IMR-90 (cell line): ENCODE measurements at regions not wholly inside any gene's neighbourhood (a gene's known extent, or its start where the extent isn't known, plus 50 kb on each side); places are given as distances from the start of the nearest gene placed in this dataset.

Source experiments
- ATAC-seq: fragments of 200-7000 bp; cut with Tn5 transposase; 2 replicates; pipeline ENCODE4 v1.9.1; 2020; ENCODE audit warnings: low read depth, mild to moderate bottlenecking, moderate library complexity
- BruUV-seq: library from RNA; stranded (reverse); fragments of 400-500 nt; replicated peaks from 2 replicates; lab custom pipeline; 2021; lab: Mats Ljungman, UMichigan
- CTCF ChIA-PET: fragments of 300-600 bp; formaldehyde crosslinking; extraction: SDS; loops from one replicate; lab custom pipeline; 2021; ENCODE audit warnings: antibody characterized with exemption; lab: Yijun Ruan, JAX
- POLR2A ChIA-PET: fragments of 300-600 bp; sonication (Branson Sonifier 250); formaldehyde crosslinking; loops from one replicate; lab custom pipeline; 2022; ENCODE audit warnings: antibody characterized with exemption; ENCODE audit not compliant: unreplicated experiment; lab: Charles Lee
- DNase-seq: peaks from one replicate; pipeline ENCODE4 v3.0.0; 2013
- H2AFZ ChIP-seq: replicated peaks from 2 replicates; pipeline ENCODE3; 2013; ENCODE audit warnings: low read length, mild to moderate bottlenecking; ENCODE audit not compliant: poor library complexity
- H2AK5ac ChIP-seq: 2 replicates; pipeline ENCODE4 v1.6.1; 2013; ENCODE audit warnings: low read depth, low read length, inconsistent platforms
- H2AK9ac ChIP-seq: replicated peaks from 2 replicates; pipeline ENCODE3; 2013; ENCODE audit warnings: mild to moderate bottlenecking, low read depth, low read length, moderate library complexity; ENCODE audit not compliant: poor library complexity
- H2BK120ac ChIP-seq: 2 replicates; pipeline ENCODE4 v1.6.1; 2013; ENCODE audit warnings: low read depth, low read length, inconsistent platforms
- H2BK15ac ChIP-seq: 3 replicates; pipeline ENCODE4 v1.6.1; 2013; ENCODE audit warnings: low read depth, low read length, inconsistent platforms
- H2BK20ac ChIP-seq: 2 replicates; pipeline ENCODE4 v1.6.1; 2013; ENCODE audit warnings: low read depth, mild to moderate bottlenecking, inconsistent platforms, low read length, moderate library complexity
- H2BK5ac ChIP-seq: 2 replicates; pipeline ENCODE4 v1.6.1; 2013; ENCODE audit warnings: mild to moderate bottlenecking, low read depth, low read length, inconsistent platforms; ENCODE audit not compliant: poor library complexity, severe bottlenecking
- H3K14ac ChIP-seq: replicated peaks from 2 replicates; pipeline ENCODE4 v1.6.1; 2013; ENCODE audit warnings: low read depth, low read length, inconsistent platforms
- H3K18ac ChIP-seq: 2 replicates; pipeline ENCODE4 v1.6.1; 2013; ENCODE audit warnings: low read depth, low read length, control low read depth
- H3K23ac ChIP-seq: 2 replicates; pipeline ENCODE4 v1.6.1; 2013; ENCODE audit warnings: low read depth, low read length, inconsistent platforms
- H3K27ac ChIP-seq: 2 replicates; pipeline ENCODE4 v1.5.1; 2013; ENCODE audit warnings: mild to moderate bottlenecking, control low read depth, low read length; ENCODE audit not compliant: insufficient read depth
- H3K27me3 ChIP-seq: 2 replicates; pipeline ENCODE4 v1.6.1; 2013; ENCODE audit warnings: low read length; ENCODE audit not compliant: control insufficient read depth, insufficient read depth
- H3K36me3 ChIP-seq: 2 replicates; pipeline ENCODE4 v1.6.1; 2013; ENCODE audit warnings: low read length, mixed read lengths; ENCODE audit not compliant: control insufficient read depth, insufficient read depth
- H3K4ac ChIP-seq: 2 replicates; pipeline ENCODE4 v1.6.1; 2013; ENCODE audit warnings: low read depth, low read length, inconsistent platforms
- H3K4me1 ChIP-seq: 2 replicates; pipeline ENCODE4 v1.6.1; 2013; ENCODE audit warnings: low read length, mixed read lengths; ENCODE audit not compliant: control insufficient read depth, insufficient read depth
- H3K4me2 ChIP-seq: 2 replicates; pipeline ENCODE4 v1.6.1; 2013; ENCODE audit warnings: low read depth, mild to moderate bottlenecking, control low read depth, low read length, moderate library complexity
- H3K4me3 ChIP-seq: 2 replicates; pipeline ENCODE4 v1.5.1; 2013; ENCODE audit warnings: low read depth, mild to moderate bottlenecking, control low read depth, low read length, moderate library complexity; ENCODE audit not compliant: insufficient read depth
- H3K56ac ChIP-seq: 2 replicates; pipeline ENCODE4 v1.6.1; 2013; ENCODE audit warnings: low read length, inconsistent platforms; ENCODE audit not compliant: insufficient read depth; ENCODE audit errors: extremely low read depth
- H3K79me1 ChIP-seq, 2 experiments: 2 replicates each; pipeline ENCODE4 v1.6.1; 2013; ENCODE audit warnings: low read length in 2 of 2, inconsistent platforms in 1 of 2, low read depth in 1 of 2
- H3K9ac ChIP-seq: 2 replicates; pipeline ENCODE4 v1.6.1; 2013; ENCODE audit warnings: low read depth, low read length, control low read depth
- H3K9me1 ChIP-seq: 2 replicates; pipeline ENCODE4 v1.6.1; 2013; ENCODE audit warnings: low read length, inconsistent platforms; ENCODE audit not compliant: insufficient read depth
- H3K9me3 ChIP-seq: 2 replicates; pipeline ENCODE4 v1.6.1; 2013; ENCODE audit warnings: low read length; ENCODE audit not compliant: control insufficient read depth, insufficient read depth
- H4K20me1 ChIP-seq: 2 replicates; pipeline ENCODE4 v1.6.1; 2013; ENCODE audit warnings: low read length, inconsistent platforms; ENCODE audit not compliant: insufficient read depth
- H4K5ac ChIP-seq: 2 replicates; pipeline ENCODE4 v1.6.1; 2013; ENCODE audit warnings: mild to moderate bottlenecking, low read depth, low read length, control low read depth
- H4K8ac ChIP-seq, 2 experiments: 2 replicates each; pipeline ENCODE4 v1.6.1; 2013; ENCODE audit warnings: low read depth in 2 of 2, low read length in 2 of 2, control low read depth in 1 of 2, inconsistent platforms in 1 of 2
- H4K91ac ChIP-seq: 2 replicates; pipeline ENCODE4 v1.6.1; 2013; ENCODE audit warnings: low read depth, low read length, inconsistent platforms; ENCODE audit not compliant: insufficient read depth
- CEBPB ChIP-seq: IDR thresholded peaks from 2 replicates; pipeline ENCODE4 v1.6.1; 2012; ENCODE audit warnings: low read depth, low read length, improper control_type of control experiment
- FOS ChIP-seq: fragments of 150-350 bp; IDR thresholded peaks from 2 replicates; pipeline ENCODE4 v1.6.1; 2016; ENCODE audit warnings: low read depth, low read length
- NFE2L2 ChIP-seq: fragments of 150-350 bp; IDR thresholded peaks from 2 replicates; pipeline ENCODE4 v1.6.1; 2016; ENCODE audit warnings: low read depth, mild to moderate bottlenecking, low read length
- WGBS, 2 experiments: methylation state at CpG; one replicate each; pipeline versions ENCODE4 v1.1.5 to v1.1.7; 2013; ENCODE audit warnings: missing lambda C conversion rate in 2 of 2; ENCODE audit not compliant: insufficient read length in 1 of 2; ENCODE audit errors: extremely low coverage in 2 of 2; 5-methylcytosine and 5-hydroxymethylcytosine counted together
- dilution Hi-C: fragments of 300-500 bp; cut with HindIII; formaldehyde crosslinking; loops from one replicate; pipeline ENCODE4 v1.14.3; 2018; ENCODE audit warnings: low sequenced_read_pairs; ENCODE audit not compliant: unreplicated experiment
- in situ Hi-C: fragments of 300-500 bp; cut with MboI; formaldehyde crosslinking; loops from 3 replicates; pipeline ENCODE4 v1.14.3; 2019; ENCODE audit warnings: low sequenced_read_pairs, inconsistent platforms, mixed read lengths
- intact Hi-C: fragments of 100-400 bp; cut with micrococcal nuclease; formaldehyde crosslinking; loops from 2 replicates; pipeline ENCODE4 v1.10.0; 2022
- TF ChIP-seq, protein P1 (sequence below): fragments of 150-350 bp; IDR thresholded peaks from 2 replicates; pipeline ENCODE4 v1.6.1; 2017; ENCODE audit warnings: mild to moderate bottlenecking, antibody characterized with exemption, low read length, low read depth

DNA sequence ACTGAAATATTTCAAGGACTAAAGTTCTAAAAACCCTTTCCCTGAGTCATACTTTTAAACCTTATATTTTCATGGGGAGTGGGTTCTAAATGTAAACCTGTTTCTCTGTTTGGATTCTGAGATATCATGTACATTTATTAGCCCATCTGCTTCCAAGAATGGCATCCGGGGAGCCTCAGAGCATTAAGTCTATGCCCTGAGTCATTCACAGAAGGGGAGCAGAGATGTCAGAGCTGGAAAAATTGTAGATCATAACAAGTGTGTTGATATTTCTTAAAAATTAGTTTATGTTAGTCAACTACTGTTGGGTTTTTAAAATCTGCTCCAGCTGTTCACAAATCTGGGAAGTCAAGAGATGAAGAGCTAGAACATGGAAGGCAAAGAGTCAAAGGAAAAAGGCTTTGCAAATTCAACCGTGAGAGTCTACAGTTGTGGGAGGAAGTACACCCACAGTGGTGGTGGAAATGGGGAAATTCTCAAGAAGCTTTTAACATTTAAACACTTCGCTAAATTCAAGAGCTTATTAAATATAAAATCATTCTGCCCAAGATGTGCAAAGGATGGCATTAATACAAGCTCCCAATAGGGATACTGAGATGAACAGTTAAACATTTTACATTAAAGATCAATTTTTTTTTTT lies 70.5 kb upstream of the FLRT2 start:
- POLR2A ChIA-PET, result no interaction called here
- Histone ChIP-seq H2BK5ac (no peak overlapping the region), H3K18ac (no peak overlapping the region), H3K36me3 (no peaks in the 10 kb centered on the region), H2BK120ac (no peak overlapping the region), H3K56ac (no peak overlapping the region), H3K4me3 (no peak overlapping the region), H3K23ac (no peak overlapping the region), H2BK20ac (no peak overlapping the region), H3K4ac (no peak overlapping the region), H2AK5ac (no peak overlapping the region), H3K9ac (no peak overlapping the region), H3K4me1 (no peaks in the 10 kb centered on the region), H3K9me3 (no peaks in the 10 kb centered on the region), H3K9me1 (no peaks in the 10 kb centered on the region), H3K79me1 (no peaks in the 10 kb centered on the region), H2AK9ac (no peak overlapping the region), H4K5ac (no peak overlapping the region), H2AFZ (no peak overlapping the region), H3K4me2 (no peak overlapping the region), H2BK15ac (no peak overlapping the region), H3K27ac (no peak overlapping the region), H4K91ac (no peak overlapping the region), H4K8ac (no peak overlapping the region), H3K14ac (no peak overlapping the region), H4K20me1 (no peaks in the 10 kb centered on the region), H3K27me3 (no peaks in the 10 kb centered on the region)
- peak; percentile 20 for DNase-seq
- 100% methylated on average over 1 of the region's 3 CpGs; no CpG with 5 or more reads in 1 of the 2 experiments for WGBS, 2 experiments
- intact Hi-C loops (no loop called here), dilution Hi-C loops (no loop called here), in situ Hi-C loops (no loop called here)
- CTCF ChIA-PET, result interaction anchor here (0.7 kb wide), 1 partner anchor 28 kb away, joined by 3 read pairs; no protein-coding TSS in a partner anchor
- TF ChIP-seq NFE2L2 (no peak), FOS (no peak), CEBPB (no peak)
- TF ChIP-seq, protein P1, sequence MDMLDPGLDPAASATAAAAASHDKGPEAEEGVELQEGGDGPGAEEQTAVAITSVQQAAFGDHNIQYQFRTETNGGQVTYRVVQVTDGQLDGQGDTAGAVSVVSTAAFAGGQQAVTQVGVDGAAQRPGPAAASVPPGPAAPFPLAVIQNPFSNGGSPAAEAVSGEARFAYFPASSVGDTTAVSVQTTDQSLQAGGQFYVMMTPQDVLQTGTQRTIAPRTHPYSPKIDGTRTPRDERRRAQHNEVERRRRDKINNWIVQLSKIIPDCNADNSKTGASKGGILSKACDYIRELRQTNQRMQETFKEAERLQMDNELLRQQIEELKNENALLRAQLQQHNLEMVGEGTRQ, result no peak
- no TSS peak for BruUV-seq
- ATAC-seq, result peak; percentile 66
